HEK293 (cell line): ENCODE measurements at regions not wholly inside any gene's neighbourhood (a gene's known extent, or its start where the extent isn't known, plus 50 kb on each side); places are given as distances from the start of the nearest gene placed in this dataset.

Experiments
- CTCF ChIA-PET: fragments of 350-600 bp; formaldehyde crosslinking; extraction: SDS; loops from one replicate; lab custom pipeline; 2021; ENCODE audit warnings: antibody characterized with exemption; lab: Yijun Ruan, JAX
- POLR2A ChIA-PET: fragments of 300-600 bp; formaldehyde crosslinking; extraction: SDS; loops from one replicate; lab custom pipeline; 2020; ENCODE audit warnings: antibody characterized with exemption, inconsistent platforms; lab: Yijun Ruan, JAX
- H3K27ac ChIP-seq: fragments of 200-500 bp; sonication (Bioruptor generic); 2 replicates; pipeline ENCODE4 v1.5.1; 2014; ENCODE audit warnings: low read depth, low read length, control low read depth, inconsistent platforms; ENCODE audit errors: extremely low read depth
- H3K36me3 ChIP-seq, 2 experiments: fragments of 200-500 bp in 1 of 2; sonication (Bioruptor generic) in 1 of 2; 1 replicate in 1 of 2; 2 replicates in 1 of 2; pipeline ENCODE4 v1.5.1; 2014 to 2017; ENCODE audit warnings: inconsistent platforms in 2 of 2, low read length in 2 of 2; ENCODE audit not compliant: control insufficient read depth in 2 of 2, insufficient read depth in 1 of 2
- H3K4me1 ChIP-seq: fragments of 200-500 bp; sonication (Bioruptor generic); 2 replicates; pipeline ENCODE4 v1.5.1; 2014; ENCODE audit warnings: mild to moderate bottlenecking, low read length, inconsistent platforms; ENCODE audit not compliant: control insufficient read depth, insufficient read depth
- H3K4me3 ChIP-seq: 2 replicates; pipeline ENCODE4 v1.5.1; 2011; ENCODE audit warnings: low read depth, mild to moderate bottlenecking, control low read depth, low read length, moderate library complexity
- H3K9me3 ChIP-seq: fragments of 200-500 bp; sonication (Bioruptor generic); 2 replicates; pipeline ENCODE4 v1.5.1; 2014; ENCODE audit warnings: low read depth, low read length, inconsistent platforms; ENCODE audit not compliant: control insufficient read depth, insufficient read depth
- EGR2 ChIP-seq: fragments of 450-650 bp; formaldehyde crosslinking; IDR thresholded peaks from 2 replicates; pipeline ENCODE4 v1.5.1; 2016; ENCODE audit warnings: low read depth, missing biosample characterization, missing genetic modification characterization
- GLIS1 ChIP-seq: fragments of 450-650 bp; formaldehyde crosslinking; IDR thresholded peaks from 2 replicates; pipeline ENCODE4 v1.5.1; 2016; ENCODE audit warnings: missing biosample characterization, missing genetic modification characterization
- KLF9 ChIP-seq: fragments of 450-650 bp; formaldehyde crosslinking; IDR thresholded peaks from 2 replicates; pipeline ENCODE4 v1.5.1; 2016; ENCODE audit warnings: missing biosample characterization, missing genetic modification characterization, low read depth
- MZF1 ChIP-seq: fragments of 450-650 bp; formaldehyde crosslinking; IDR thresholded peaks from 2 replicates; pipeline ENCODE4 v1.5.1; 2017; ENCODE audit warnings: missing biosample characterization, missing genetic modification characterization, borderline replicate concordance
- ZBTB48 ChIP-seq: fragments of 450-650 bp; formaldehyde crosslinking; IDR thresholded peaks from 2 replicates; pipeline ENCODE4 v1.5.1; 2016; ENCODE audit warnings: missing biosample characterization, missing genetic modification characterization
- ZFHX2 ChIP-seq: fragments of 450-650 bp; formaldehyde crosslinking; conservative IDR thresholded peaks from 2 replicates; pipeline ENCODE4 v1.5.1; 2016; ENCODE audit warnings: missing biosample characterization, missing genetic modification characterization
- ZFP41 ChIP-seq: fragments of 450-650 bp; formaldehyde crosslinking; IDR thresholded peaks from 2 replicates; pipeline ENCODE4 v1.5.1; 2016; ENCODE audit warnings: missing biosample characterization, missing genetic modification characterization, borderline replicate concordance
- ZNF211 ChIP-seq: fragments of 450-650 bp; formaldehyde crosslinking; IDR thresholded peaks from 2 replicates; pipeline ENCODE4 v1.5.1; 2016; ENCODE audit warnings: low read depth, missing biosample characterization, missing genetic modification characterization
- ZNF221 ChIP-seq: fragments of 450-650 bp; formaldehyde crosslinking; IDR thresholded peaks from 2 replicates; pipeline ENCODE4 v1.5.1; 2017; ENCODE audit warnings: missing biosample characterization, missing genetic modification characterization, borderline replicate concordance
- ZNF274 ChIP-seq, 2 experiments: fragments of 200-500 bp in 1 of 2; fragments of 450-650 bp in 1 of 2; sonication (Bioruptor generic) in 1 of 2; formaldehyde crosslinking in 1 of 2; IDR thresholded peaks; 2 replicates each; pipeline versions ENCODE4 v1.5.1 to v1.6.1; 2014 to 2016; ENCODE audit warnings: borderline replicate concordance in 1 of 2, inconsistent platforms in 1 of 2, low read length in 1 of 2, missing biosample characterization in 1 of 2, missing genetic modification characterization in 1 of 2
- ZNF394 ChIP-seq: fragments of 450-650 bp; formaldehyde crosslinking; IDR thresholded peaks from 2 replicates; pipeline ENCODE4 v1.5.1; 2016; ENCODE audit warnings: missing biosample characterization, missing genetic modification characterization, mild to moderate bottlenecking, moderate library complexity, borderline replicate concordance
- ZNF416 ChIP-seq: fragments of 450-650 bp; formaldehyde crosslinking; IDR thresholded peaks from 2 replicates; pipeline ENCODE4 v1.5.1; 2016; ENCODE audit warnings: missing biosample characterization, missing genetic modification characterization
- ZNF449 ChIP-seq: fragments of 450-650 bp; formaldehyde crosslinking; IDR thresholded peaks from 2 replicates; pipeline ENCODE4 v1.5.1; 2017; ENCODE audit warnings: missing biosample characterization, mild to moderate bottlenecking, missing genetic modification characterization, moderate library complexity
- TF ChIP-seq, protein P1 (sequence below): fragments of 450-650 bp; formaldehyde crosslinking; IDR thresholded peaks from 2 replicates; pipeline ENCODE4 v1.5.1; 2016; ENCODE audit warnings: missing biosample characterization, missing genetic modification characterization

DNA sequence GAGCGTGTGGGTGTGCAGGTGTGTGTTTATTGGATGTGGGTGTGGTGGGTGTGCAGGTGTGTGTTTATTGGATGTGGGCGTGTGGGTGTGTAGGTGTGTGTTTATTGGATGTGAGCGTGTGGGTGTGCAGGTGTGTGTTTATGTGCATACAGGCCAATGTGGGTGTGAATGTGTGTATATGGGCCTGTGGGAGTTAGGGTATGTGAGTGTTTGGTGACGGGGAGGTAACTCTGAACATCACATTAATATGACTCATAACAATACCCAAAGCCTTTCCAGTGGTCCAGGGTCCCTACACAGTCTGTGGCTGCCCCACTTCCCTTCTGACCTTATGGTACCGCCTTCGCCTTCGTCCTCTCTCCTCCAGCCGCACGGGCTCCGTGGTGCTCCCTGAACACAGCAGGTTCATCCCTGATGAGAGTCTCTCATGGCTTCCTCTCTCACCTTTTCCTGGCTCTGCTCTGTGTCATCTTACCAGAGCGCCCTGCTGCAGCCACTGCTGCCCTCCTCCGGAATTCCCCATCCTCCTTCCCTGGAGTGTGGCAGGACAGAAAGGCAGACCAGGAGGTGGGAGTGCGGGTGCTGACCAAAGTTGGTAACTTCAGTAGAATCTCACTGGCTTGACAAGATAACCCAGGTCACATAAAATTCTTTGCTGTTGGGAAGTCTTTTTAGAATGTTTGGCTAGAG lies 80.0 kb downstream of the SLC2A10 start:
- TF ChIP-seq EGR2 (peak; percentile 83), ZFHX2 (tag by site-specific recombination) (peak; percentile 64), ZFP41 (no peak), ZNF394 (tag by site-specific recombination) (no peak)
- no peaks in the 10 kb centered on the region for H3K9me3 ChIP-seq
- no peaks in the 10 kb centered on the region for H3K36me3 ChIP-seq
- CTCF ChIA-PET, result no interaction called here
- H3K27ac ChIP-seq, result no peak overlapping the region
- H3K4me1 ChIP-seq, result no peaks in the 10 kb centered on the region
- no peak overlapping the region for H3K4me3 ChIP-seq
- POLR2A ChIA-PET, result no interaction called here

GRCh38 chr20:46791722-46792416 lies 82.4 kb downstream of the SLC2A10 start:
- no peak overlapping the region for H3K27ac ChIP-seq
- CTCF ChIA-PET, result interaction anchor here (0.8 kb wide), 1 partner anchor 19 kb away, joined by 3 read pairs; no protein-coding TSS in a partner anchor

DNA sequence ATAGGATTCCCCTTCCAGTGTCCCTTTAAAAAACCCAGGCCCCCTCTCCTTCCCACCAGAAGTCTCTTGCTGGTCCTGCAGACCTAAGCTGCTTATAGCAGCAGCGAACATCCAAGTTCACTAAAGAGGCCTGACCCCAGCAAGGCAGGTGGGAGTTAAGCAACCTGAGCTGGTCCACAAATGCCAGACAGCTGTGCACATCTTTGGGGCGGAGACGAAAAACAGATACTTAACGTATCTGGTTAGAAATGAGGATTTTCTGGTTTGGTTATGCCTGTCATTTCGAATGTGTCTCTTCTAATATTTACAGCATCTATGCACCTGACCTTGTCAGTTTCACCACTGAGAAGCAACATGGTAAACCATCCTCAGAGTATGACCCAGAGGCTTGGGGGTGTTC lies 87.8 kb downstream of the SLC2A10 start:
- TF ChIP-seq ZBTB48 (tag by site-specific recombination), result no peak
- Histone ChIP-seq H3K4me3 (no peak overlapping the region), H3K4me1 (no peaks in the 10 kb centered on the region), H3K27ac (no peak overlapping the region), H3K9me3 (no peaks in the 10 kb centered on the region), H3K36me3 (no peaks in the 10 kb centered on the region)
- POLR2A ChIA-PET, result no interaction called here
- CTCF ChIA-PET, result no interaction called here

More at GRCh38 chr20:46791722-46792416, 82.4 kb downstream of the SLC2A10 start:
- Histone ChIP-seq H3K4me3 (no peak overlapping the region), H3K9me3 (no peaks in the 10 kb centered on the region), H3K4me1 (no peaks in the 10 kb centered on the region), H3K36me3 (no peaks in the 10 kb centered on the region)
- TF ChIP-seq ZNF416 (tag by site-specific recombination) (no peak), ZNF449 (tag by site-specific recombination) (peak; percentile 92), ZNF221 (tag by site-specific recombination) (no peak), MZF1 (no peak), ZNF274 (IDR thresholded peaks at IDR 0.05; ENCODE audit: low read length) (no peak), ZNF274 (tag by site-specific recombination; IDR thresholded peaks at IDR 0.05; ENCODE audit: borderline replicate concordance) (no peak), GLIS1 (no peak), ZNF211 (tag by site-specific recombination) (no peak)
- TF ChIP-seq, protein P1, sequence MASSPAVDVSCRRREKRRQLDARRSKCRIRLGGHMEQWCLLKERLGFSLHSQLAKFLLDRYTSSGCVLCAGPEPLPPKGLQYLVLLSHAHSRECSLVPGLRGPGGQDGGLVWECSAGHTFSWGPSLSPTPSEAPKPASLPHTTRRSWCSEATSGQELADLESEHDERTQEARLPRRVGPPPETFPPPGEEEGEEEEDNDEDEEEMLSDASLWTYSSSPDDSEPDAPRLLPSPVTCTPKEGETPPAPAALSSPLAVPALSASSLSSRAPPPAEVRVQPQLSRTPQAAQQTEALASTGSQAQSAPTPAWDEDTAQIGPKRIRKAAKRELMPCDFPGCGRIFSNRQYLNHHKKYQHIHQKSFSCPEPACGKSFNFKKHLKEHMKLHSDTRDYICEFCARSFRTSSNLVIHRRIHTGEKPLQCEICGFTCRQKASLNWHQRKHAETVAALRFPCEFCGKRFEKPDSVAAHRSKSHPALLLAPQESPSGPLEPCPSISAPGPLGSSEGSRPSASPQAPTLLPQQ (tag by site-specific recombination), result no peak
- POLR2A ChIA-PET, result no interaction called here

DNA sequence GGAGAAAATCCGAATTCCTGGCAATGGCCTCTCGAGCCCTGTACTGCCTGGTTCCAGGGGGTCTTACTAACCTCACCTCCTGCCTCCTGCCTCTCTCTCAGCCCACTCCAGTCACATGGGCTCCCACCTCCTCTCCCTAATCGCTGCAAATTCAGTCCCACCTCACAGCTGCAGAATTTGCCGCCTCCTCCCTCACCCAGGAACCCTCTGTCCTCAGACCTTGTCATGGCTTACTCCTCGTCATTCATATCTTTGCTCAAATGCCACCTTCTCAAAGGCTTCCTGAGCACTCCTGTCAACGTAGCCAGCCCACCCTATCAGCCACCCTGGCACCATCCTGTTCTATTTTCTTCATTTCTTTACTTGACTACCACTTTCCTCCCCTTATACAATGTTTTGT lies 89.0 kb downstream of the SLC2A10 start:
- ChIA-PET POLR2A (no interaction called here), CTCF (no interaction called here)
- no peak overlapping the region for H3K4me3 ChIP-seq
- H3K4me1 ChIP-seq, result no peaks in the 10 kb centered on the region
- H3K9me3 ChIP-seq, result no peaks in the 10 kb centered on the region
- H3K36me3 ChIP-seq, result no peaks in the 10 kb centered on the region
- TF ChIP-seq KLF9, result no peak
- peak; percentile 55 for TF ChIP-seq EGR2
- 0 out of 2 replicates have a peak, but pooled peaks have one; percentile 11 for TF ChIP-seq ZFHX2 (tag by site-specific recombination)
- no peak overlapping the region for H3K27ac ChIP-seq
